Caki2 (cell line): ENCODE measurements at regions not wholly inside any gene's neighbourhood (a gene's known extent, or its start where the extent isn't known, plus 50 kb on each side); places are given as distances from the start of the nearest gene placed in this dataset.

Experiments
- DNase-seq: peaks from one replicate; pipeline ENCODE4 v3.0.0-alpha.2; 2015; ENCODE audit warnings: low read depth
- in situ Hi-C: cut with HindIII; loops from 2 replicates; pipeline ENCODE4 v1.10.0; 2016; ENCODE audit warnings: low sequenced_read_pairs, low pct_unique_long_range_greater_than_20kb, mixed read lengths

DNA sequence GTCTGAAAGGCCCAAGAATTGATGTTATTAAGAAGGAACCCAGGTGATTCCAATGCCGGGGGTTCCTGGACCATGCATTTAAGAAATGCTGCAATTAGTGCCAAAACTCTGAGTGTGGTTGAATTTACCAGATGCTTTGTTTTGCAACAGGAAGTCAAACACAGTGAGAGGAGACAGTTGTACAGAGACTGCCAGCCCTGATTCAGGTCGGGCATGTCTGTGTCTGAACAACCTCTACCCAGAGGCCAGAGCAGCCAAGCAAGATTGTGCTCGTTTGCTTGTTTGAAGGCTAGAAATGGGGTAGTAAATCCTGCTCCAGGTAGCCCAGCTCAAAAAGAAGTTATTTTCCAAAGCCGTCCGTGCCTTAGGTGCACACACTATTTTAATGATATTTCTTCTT is 412.4 kb upstream of the ERCC4 start:
- in situ Hi-C loops = no loop called here
- DNase-seq = no peak

DNA sequence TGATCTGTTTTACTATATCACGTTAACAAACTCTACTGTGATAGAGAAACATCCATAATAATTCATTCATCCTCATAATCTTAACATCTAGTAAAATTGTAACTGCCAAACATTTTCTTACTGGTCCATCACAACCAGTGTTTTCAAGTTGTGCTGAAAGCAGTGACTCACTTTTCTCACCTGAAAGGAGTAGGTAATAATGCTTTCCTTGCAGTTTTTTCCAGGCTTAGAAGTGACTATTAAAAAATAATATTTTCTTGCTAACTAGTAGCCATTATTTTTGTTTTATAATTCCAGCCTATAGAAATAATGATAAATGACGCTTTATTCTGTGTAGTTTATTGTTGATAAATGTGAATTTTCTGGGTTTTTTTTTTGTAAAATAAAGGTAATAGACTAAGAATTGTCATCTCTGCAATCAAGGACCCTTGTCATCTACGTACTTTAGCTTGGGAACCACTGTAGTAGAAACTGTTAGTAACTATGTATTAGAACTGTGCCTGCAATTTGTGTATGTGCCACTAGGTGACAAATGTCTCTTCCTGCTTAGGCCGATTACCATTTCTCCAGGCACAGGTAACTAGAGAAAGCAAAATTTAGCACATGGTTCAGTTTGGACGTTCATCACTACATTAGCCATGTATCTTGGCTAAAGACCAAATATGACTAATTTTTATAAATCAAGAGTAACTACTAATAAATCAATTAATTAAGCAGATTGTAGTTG is 409.4 kb upstream of the ERCC4 start:
- DNase-seq = no peak
- in situ Hi-C loops = no loop called here

DNA sequence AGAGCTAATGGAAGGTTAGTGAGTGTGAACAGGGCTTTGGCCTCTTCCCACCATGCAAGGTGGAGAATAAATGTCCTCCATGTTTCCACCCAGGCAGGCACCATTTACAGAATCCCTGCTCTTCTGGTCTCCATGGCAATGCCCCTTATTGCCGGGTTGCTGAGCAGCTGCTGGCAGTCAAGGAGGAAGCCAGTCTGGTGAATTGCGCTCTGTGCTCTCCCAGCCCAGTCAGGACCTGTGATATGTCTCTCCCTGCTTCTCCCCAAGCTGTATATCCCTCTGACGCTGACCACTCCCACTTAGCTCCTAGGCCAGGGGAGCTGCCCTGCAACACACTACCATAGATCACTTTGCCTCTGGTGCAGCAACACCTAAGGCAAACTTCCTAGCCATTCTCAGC is 402.1 kb upstream of the ERCC4 start:
- in situ Hi-C loops = no loop called here
- DNase-seq = no peak

DNA sequence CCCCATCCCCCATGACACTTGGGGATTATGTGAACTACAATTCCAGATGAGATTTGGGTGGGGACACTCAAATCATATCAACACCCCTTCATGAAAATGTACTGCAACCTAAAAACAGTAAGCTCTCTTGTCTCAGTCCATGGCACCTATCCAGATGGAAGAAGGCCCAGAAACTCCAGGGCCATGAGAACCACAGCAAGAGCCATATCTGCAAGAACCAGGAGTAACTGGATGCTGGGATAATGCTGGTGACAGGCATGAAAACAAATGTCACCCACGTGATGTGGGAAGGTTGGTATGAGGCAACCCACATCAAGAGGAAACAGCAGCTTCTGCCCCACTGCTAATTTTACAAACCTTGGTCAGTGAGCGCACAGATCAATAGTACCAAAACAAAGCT is 400.1 kb upstream of the ERCC4 start:
- in situ Hi-C loops = no loop called here
- DNase-seq = no peak

DNA sequence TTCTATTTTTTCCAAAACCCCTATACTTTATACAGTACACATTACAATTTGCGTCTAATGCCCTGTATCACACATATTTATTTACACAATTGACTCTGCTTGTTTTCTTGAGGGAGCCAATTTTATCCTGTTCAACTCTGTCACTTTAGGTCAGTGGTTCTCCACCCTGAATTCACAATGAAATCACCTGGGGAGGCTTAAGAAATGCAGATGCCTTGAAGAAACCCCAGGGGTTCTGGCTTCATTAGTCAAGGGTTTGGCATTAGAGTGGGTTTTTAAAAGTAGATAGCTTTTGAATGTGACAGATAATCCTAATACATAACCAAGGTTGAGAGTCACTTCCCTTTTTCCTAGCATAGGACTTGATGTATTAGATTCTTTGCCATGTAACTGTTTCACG is 398.6 kb upstream of the ERCC4 start:
- DNase-seq = no peak
- in situ Hi-C loops = no loop called here

DNA sequence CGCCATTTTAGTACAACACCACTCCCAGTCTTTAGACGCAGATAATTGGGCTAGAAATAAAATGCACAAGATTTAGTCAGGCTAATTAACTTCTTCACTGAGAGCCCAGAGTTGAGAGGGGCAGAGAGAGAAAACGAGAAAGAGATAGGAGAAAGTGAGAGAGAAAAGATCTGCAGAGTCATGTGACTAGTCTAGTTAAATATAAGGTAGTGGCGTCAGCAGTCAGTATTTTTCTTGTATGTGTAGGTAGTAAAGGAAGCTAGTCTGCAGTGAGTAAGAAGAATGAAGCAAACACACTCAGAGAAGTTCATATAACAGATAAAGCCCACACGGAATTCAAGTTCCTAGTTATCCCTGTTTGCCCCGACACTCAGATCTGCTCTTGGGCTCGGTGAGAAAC is 392.6 kb upstream of the ERCC4 start:
- in situ Hi-C loops = no loop called here
- DNase-seq = no peak

DNA sequence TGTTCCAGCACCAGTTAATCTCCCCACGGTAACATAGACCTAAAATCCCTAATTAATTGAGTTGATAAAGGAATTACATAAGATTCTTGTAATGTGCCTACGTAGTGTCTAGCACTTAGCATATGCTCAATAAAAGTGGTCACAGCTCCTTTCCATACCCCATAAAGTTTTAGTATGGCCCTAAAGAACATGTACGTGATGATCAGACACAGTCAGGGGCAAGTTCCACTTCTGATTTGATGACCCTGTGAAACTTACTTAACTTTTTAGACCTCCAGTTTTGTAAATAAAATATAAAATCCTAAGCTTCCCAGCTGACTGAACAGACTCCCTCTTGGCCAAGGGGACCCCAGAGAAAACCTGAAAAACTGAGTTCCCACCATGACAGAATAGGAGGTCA is 391.3 kb upstream of the ERCC4 start:
- in situ Hi-C loops = no loop called here
- no peak for DNase-seq

DNA sequence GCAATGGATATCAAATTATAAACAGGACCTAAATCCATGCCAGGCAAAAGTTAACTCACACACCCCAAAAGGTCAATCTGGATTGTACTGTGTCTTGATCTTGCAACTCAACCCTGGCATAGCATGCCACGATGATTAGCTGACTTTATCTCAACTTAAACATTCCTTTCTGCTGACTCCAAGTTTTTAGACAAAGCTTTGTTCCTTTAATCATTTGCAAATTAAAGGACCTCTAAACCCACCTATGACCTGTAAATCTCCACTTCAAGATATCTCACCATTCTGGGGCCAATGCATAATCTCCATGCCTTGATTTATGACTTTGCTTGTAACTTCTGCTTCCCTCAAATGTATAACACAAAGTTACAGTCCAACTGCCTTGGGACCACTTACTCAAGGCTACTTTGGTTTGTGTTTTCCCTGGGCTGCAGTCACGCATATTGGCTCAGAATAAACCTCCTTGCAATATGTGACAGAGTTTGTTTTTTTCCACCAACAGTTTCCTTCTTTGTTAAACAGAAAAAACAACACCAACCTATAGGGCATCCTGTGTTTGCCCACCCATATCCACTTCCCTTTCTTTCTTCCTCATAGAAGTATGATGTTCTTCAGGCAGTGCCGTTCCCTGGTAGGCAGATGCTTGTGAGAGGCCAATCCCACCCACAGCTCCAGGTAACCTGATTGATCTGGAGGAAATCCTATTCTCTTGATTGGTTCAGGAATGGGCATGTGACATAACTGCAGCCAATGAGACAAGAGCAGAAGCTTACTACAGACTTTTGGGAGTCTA is 390.6 kb upstream of the ERCC4 start:
- in situ Hi-C loops = no loop called here
- peak; percentile 91 for DNase-seq

DNA sequence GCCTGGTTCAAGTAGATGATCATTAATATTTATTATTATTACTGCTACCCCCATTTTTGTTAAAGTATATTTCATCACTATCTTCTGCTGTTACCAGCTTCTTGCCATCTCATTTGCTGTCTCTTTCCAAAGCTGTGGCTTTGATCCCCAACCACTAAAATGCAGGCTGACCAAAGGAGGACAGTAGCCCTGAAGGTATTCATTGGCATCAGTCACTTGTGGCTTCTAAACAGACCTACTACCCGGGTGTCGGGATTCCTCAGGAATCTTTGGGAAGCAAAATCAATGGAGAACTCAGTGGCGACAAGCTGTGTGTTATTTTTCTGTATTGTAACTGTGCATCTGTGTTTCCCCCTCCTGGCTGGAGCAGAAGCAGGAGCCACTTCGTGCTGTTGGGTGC is 379.2 kb upstream of the ERCC4 start:
- in situ Hi-C loops = no loop called here
- no peak for DNase-seq

DNA sequence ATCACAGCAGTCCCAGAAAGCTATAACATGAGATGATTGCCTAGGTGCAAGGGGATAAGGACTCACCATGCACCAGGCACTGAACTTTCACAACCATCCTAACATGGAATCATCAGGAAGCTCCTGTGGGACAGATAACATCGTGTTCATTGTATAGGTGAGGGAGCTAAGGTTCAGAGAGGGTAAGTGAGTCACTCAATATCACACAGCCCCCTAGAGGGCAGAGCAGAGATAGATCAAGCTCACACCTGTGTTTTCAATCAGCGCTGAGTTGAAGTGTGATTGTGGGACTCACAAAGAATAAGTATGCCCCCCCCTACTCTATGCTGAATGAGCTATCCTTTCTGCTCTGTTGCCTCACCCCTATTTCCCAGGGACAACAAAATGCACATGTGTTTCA is 377.7 kb upstream of the ERCC4 start:
- in situ Hi-C loops = no loop called here

DNA sequence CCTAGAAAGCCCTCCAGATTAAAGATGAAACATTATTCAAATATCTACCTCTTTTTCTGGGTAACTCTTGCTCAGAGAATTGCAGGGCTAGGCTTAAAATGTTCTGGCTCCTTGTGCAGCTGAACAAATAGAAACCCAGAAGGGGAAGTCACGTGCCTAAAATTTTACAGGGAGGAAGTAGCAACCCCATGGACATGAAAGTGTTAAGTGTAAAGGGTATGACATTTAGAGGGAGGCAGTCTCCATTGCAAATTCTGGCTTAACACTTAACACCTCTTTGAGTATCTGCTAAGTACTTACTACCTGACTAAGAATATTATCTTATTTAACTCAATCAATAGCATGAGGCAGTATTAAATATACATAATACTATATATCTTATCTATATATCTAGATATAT is 376.1 kb upstream of the ERCC4 start:
- in situ Hi-C loops = no loop called here
- DNase-seq = no peak

More for the DNA sequence above, 377.7 kb upstream of the ERCC4 start:
- DNase-seq = no peak

DNA sequence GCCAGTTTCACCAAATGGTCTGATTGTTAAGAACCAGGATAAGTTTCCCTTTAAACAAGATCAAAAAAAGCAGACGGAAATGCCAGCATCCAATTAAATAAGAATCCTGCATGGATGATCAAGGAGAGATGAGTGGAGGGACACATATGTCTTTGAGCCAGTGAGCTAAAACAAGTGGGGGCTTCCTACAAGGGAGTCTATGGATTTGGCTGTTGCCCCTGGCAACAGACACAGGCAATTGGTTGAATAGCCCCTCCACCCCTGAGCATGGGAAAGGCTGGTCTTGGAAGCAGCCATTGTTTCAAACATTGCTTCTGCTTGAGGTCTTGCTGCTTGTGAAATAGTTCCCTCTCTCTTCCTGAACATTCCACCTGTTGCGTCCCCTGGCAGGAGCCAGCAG is 374.7 kb upstream of the ERCC4 start:
- in situ Hi-C loops = no loop called here
- no peak for DNase-seq

DNA sequence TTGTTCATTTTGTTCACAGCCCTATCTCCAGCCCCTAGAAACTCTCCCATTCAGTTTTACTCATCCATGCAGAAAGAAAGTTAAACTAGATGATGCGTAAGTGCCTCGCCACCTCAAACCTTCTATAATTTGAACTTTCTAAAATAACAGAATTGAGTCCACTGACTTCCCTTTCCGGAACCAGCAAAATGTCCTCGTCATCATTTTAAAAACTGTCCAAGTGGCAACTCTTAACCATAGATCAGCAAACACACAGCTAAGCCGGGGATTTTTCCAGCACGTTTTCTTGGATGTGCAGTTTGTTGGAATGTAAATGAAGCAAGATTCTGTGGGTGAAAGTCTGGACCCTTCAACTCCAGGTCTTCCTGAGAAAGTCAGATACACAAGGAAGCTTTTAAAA is 369.7 kb upstream of the ERCC4 start:
- no peak for DNase-seq
- in situ Hi-C loops = no loop called here

DNA sequence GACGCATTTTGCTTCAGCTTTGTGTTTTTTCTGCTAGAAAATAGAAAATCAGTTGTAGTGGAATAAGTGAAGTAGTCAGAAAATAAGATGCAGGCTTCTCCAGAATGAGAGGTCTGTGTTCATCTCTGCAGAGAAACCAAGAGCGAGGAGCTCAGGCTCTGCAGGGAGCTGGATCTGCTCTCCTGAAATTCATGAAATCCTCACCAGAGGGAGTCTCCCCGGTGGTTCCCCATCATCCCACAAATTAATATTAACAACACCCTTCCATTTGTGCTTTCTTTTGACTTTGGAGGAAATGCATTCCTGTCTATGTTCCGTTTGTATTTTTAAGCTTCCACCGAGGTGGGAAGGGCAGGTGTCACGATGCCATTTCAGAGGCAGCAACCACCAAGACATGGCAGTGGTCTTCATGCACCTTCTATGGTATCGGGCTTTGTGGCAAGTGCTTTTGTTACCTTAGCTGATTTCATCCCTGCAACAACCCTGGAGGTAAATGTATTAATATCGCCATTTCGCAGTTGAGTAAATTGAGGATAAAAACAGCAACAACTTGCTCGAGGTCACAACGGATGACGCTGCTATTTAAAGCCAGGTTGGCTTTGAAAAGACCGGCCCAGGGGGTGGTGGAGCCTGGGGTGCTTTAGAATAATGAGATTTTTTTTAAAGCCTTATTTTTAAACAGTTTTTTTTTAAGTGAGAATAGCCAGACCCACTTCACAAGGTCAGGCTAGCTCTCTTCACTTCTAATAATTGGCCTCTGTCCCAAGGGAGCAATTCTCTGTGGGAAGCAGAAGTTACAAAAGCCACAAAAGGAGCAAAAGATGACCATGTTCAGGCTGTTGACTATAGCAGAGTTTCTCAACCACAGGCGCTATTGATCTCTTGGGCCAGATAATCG is 367.6 kb upstream of the ERCC4 start:
- in situ Hi-C loops = no loop called here
- no peak for DNase-seq

DNA sequence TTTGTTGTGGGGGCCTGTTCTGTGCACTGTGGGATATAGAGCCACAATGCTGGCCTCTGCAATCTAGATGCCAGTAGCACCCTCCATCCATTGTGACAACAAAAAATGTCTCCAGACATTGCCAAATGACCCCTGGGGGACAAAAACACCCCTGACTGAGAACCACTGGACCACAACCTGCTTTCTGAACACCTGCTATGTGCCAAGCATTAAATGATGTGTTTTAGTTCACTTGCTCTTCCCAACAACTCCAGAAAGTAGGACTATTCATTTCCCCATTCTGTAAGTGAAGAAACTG is 367.0 kb upstream of the ERCC4 start:
- DNase-seq = no peak
- in situ Hi-C loops = no loop called here

DNA sequence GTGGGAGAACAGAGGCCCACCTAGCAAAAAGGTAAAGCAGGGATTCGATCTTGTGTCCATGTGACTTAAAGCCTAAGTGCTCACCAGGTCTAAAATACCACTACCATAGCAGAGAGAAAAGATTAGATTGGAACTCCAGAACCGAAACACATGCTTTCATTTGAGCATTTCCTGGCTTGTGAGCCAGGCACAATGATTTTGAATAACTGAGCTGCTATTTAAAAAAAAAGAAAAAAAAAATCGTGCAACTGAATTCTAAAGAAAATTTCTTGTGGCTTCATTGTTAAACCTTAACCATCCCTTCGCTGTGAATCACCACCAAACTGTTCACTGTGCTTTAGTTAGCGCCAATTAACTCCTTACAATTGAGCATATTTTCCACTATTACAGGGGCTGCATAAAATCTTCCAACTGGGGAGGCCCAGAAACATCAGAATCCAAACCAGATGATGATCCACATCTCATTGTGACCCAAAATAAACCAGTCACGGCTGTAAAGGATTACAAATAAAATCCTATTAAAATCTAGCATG is 366.4 kb upstream of the ERCC4 start:
- no peak for DNase-seq
- in situ Hi-C loops = no loop called here

DNA sequence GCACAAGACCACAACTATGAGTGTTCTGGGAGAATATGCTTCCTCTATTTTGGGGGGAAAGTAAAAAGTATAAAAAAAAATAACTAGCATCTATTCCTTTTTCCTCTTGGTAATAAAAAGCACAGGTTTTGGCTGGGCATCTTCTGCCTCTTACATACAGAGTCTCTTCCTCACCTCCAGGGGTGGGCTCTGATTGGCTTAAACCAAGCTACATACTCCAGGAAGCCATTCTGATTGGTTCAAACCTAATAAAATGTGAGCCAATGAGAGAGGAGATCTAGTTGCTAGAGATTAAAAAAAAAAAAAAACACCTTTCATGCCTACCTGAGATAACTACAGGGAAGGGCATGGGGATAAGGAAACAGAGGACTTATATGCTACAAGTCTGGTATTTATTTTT is 365.9 kb upstream of the ERCC4 start:
- DNase-seq = no peak
- in situ Hi-C loops = no loop called here

DNA sequence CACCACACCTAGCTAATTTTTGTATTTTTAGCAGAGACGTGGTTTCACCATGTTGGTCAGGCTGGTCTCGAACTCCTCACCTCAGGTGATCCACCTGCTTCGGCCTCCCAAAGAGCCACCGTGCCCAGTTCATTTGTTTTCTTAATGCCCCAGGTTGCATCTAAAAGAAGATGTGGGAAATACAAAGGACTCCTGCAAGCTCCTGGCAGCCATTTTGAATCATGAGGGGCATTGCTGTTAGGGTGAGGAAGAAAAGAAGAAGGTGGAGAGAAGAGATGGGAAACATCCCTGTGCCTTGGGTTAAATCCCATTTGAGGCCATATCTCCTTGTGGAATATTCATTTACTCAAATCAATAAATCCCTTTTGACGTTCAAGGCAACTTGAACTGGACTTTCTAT is 365.3 kb upstream of the ERCC4 start:
- no peak for DNase-seq
- in situ Hi-C loops = no loop called here

DNA sequence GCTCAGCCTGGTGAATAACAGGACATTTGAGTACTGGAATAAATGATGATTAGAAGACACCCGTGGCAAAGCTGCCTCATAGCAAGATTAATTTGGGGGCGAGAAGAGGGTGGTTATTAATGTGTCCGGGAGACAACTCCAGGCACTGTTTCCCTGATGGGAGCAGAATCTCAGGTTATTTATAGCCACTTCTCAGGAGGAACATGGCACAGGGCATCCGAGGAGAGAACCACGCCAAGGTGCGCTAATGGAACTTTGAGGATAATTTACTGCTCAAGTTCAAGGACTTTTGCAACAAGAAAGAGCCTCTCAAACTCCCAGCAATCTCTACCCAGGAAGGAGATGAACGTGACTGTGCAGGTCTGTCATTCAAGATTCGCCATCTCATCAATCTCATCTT is 362.5 kb upstream of the ERCC4 start:
- in situ Hi-C loops = no loop called here

More for the DNA sequence above, 362.5 kb upstream of the ERCC4 start:
- DNase-seq = no peak
